Aorta (tissue), 5 donors: ENCODE measurements at regions not wholly inside any gene's neighbourhood (a gene's known extent, or its start where the extent isn't known, plus 50 kb on each side); places are given as distances from the start of the nearest gene placed in this dataset.
"Not testable (repeated sequence)": the region's sequence is repeated elsewhere in the genome, so short reads cannot be mapped to it uniquely, and the experiment has no call there.

ENCODE experiments used
- ATAC-seq: fragments of 200-7000 bp; cut with Tn5 transposase; one replicate; pipeline ENCODE4 v1.9.1; 2022; ENCODE audit warnings: moderate library complexity; ENCODE audit not compliant: low FRiP score
- DNase-seq, 2 donors: peaks; one replicate each; pipeline ENCODE4 v3.0.0-alpha.2; 2020
- H3K27ac ChIP-seq, 2 donors: one replicate each; pipeline ENCODE4 v1.5.1; 2013; ENCODE audit warnings: low read length in 2 of 2, mild to moderate bottlenecking in 2 of 2, moderate library complexity in 2 of 2, control low read depth in 1 of 2, inconsistent platforms in 1 of 2, low read depth in 1 of 2
- H3K27me3 ChIP-seq, 2 donors: one replicate each; pipeline ENCODE4 v1.6.1; 2013; ENCODE audit warnings: control low read depth in 1 of 2, low read length in 1 of 2, mild to moderate bottlenecking in 1 of 2, moderate library complexity in 1 of 2; ENCODE audit not compliant: insufficient read depth in 2 of 2, control insufficient read depth in 1 of 2
- H3K36me3 ChIP-seq, 2 donors: one replicate each; pipeline ENCODE4 v1.6.1; 2013; ENCODE audit warnings: control low read depth in 1 of 2, low read length in 1 of 2, mild to moderate bottlenecking in 1 of 2; ENCODE audit not compliant: insufficient read depth in 2 of 2, control insufficient read depth in 1 of 2
- H3K4me1 ChIP-seq, 2 donors: one replicate each; pipeline ENCODE4 v1.6.1; 2013; ENCODE audit warnings: low read length in 2 of 2, control low read depth in 1 of 2, mild to moderate bottlenecking in 1 of 2, moderate library complexity in 1 of 2; ENCODE audit not compliant: insufficient read depth in 2 of 2, control insufficient read depth in 1 of 2
- H3K4me3 ChIP-seq, 2 donors: one replicate each; pipeline ENCODE4 v1.5.1; 2013; ENCODE audit warnings: low read length in 2 of 2, control low read depth in 1 of 2, mild to moderate bottlenecking in 1 of 2
- H3K9me3 ChIP-seq: one replicate; pipeline ENCODE4 v1.6.1; 2013; ENCODE audit warnings: mild to moderate bottlenecking, low read length; ENCODE audit not compliant: control insufficient read depth
- WGBS, 2 donors: extraction: QIAGEN DNeasy Blood & Tissue Kit; methylation state at CpG; one replicate each; pipeline ENCODE4 v1.1.7; 2013; 5-methylcytosine and 5-hydroxymethylcytosine counted together
- intact Hi-C, 2 donors: fragments of 100-400 bp; cut with DNase I; formaldehyde crosslinking; loops; one replicate each; pipeline versions ENCODE4 v1.14.2 to v1.15.0; 2022
- donor health status: healthy with polysubstance abuse.
- donor health status: Bipolar disorder and iron deficiency.
- donor health status: DM: no; HTN: no; CAD: no.
- donor health status: DM: no; HTN: no; CAD: no.
- donor health status: DM: yes; HTN: yes; CAD: no.

DNA sequence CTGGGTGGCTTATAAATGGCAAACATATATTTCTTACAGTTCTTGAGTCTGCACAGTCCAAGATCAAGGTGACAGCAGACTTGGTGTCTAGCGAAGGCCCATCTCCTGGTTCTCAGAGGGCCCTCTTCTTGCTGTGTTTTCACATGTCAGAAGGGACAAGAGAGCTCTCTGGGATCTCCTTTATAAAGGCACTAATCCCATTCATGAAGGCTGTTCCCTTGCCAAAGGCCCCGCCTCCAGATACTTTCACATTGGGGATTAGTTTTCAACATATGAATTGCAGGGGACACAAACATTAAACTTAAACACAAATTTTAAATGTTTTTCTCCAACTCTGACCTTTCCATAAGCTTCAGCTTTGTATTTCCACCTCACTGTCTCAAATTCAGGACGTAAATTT is 1135.0 kb upstream of the TENM3 start:
- Histone ChIP-seq H3K4me1 (no peaks in the 10 kb centered on the region), H3K36me3 (no peaks in the 10 kb centered on the region), H3K27ac (no peak overlapping the region), H3K4me3 (no peak overlapping the region), H3K9me3 (peaks cover 2% of the 10 kb centered on the region), H3K27me3 (no peaks in the 10 kb centered on the region)
- DNase-seq (no peak), ATAC-seq (no peak)
- intact Hi-C loops = no loop called here
- WGBS, 2 donors = 75 to 80% methylated on average over 3 of the region's 3 CpGs

DNA sequence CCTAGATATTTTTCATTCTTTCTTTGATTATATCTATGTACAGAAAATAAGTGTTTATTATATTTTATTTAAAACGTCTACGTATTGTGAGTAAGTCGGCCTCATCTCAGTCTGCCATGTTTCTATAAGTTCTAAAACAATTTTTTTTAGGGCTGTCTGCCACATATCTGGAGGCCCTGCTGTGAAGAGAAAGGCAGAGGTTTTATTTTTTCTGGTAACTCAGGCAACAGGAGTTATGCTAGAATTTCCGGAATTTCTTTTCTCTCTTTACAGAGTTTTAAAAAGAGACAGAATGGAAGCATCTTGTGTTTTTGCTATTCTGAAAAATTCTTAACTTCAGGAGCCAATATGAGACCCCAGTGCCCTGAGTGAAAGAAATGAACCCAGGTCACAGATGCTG is 1124.0 kb upstream of the TENM3 start:
- ATAC-seq (no peak), DNase-seq (no peak)
- intact Hi-C loops = no loop called here
- 30 to 45% methylated on average over 4 of the region's 4 CpGs for WGBS, 2 donors
- H3K27me3 ChIP-seq = no peaks in the 10 kb centered on the region
- no peaks in the 10 kb centered on the region for H3K9me3 ChIP-seq
- no peaks in the 10 kb centered on the region for H3K4me1 ChIP-seq
- H3K27ac ChIP-seq = no peak overlapping the region
- H3K36me3 ChIP-seq = no peaks in the 10 kb centered on the region
- H3K4me3 ChIP-seq = no peak overlapping the region

DNA sequence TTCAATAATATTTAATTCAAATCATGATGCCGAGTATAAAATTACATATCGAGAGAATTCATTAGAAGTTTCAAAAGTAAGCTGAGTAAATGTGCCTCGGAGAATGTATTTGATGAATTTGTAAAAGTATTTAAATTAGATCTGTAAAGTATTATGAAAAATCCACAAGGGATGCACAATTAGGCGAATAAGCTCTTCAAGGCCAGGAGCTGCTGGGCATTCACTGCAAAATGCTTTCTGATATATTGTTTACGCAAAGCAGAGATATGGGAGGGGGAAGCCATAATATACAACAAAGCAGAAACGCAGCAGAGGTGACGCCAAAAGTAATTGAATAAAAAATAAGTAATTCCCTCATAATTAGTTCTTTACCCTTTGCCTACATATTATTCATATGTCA is 1121.5 kb upstream of the TENM3 start:
- H3K27me3 ChIP-seq = no peaks in the 10 kb centered on the region
- no peak overlapping the region for H3K4me3 ChIP-seq
- WGBS, 2 donors = 81 to 89% methylated on average over 7 of the region's 7 CpGs
- no peak for ATAC-seq
- DNase-seq = no peak
- no peak overlapping the region for H3K27ac ChIP-seq
- H3K9me3 ChIP-seq = no peaks in the 10 kb centered on the region
- no peaks in the 10 kb centered on the region for H3K4me1 ChIP-seq
- no peaks in the 10 kb centered on the region for H3K36me3 ChIP-seq
- intact Hi-C loops = no loop called here

DNA sequence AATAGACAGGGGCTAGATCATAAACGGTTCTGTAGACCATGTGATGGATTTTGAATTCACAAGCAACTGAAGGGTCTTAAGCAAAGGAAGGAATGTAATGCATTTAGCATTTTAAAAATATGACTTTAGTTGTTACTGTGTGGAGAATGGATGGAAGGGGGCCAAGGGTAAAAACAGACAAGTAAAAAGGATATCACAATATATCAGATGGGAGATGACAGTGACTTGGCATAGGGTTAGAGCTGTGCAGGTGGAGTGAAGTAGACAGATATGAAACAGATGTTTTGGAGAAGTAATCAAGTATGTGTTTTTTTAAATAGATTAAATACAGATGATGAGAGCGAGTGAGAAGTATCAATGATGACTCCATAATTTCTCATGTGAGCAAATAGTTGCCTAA is 1116.0 kb upstream of the TENM3 start:
- Histone ChIP-seq H3K27me3 (no peaks in the 10 kb centered on the region), H3K9me3 (peaks cover 5% of the 10 kb centered on the region), H3K4me1 (no peaks in the 10 kb centered on the region), H3K27ac (no peak overlapping the region), H3K36me3 (no peaks in the 10 kb centered on the region), H3K4me3 (no peak overlapping the region)
- ATAC-seq (no peak), DNase-seq (no peak)
- intact Hi-C loops = no loop called here
- 50 to 55% methylated on average over 2 of the region's 2 CpGs for WGBS, 2 donors

DNA sequence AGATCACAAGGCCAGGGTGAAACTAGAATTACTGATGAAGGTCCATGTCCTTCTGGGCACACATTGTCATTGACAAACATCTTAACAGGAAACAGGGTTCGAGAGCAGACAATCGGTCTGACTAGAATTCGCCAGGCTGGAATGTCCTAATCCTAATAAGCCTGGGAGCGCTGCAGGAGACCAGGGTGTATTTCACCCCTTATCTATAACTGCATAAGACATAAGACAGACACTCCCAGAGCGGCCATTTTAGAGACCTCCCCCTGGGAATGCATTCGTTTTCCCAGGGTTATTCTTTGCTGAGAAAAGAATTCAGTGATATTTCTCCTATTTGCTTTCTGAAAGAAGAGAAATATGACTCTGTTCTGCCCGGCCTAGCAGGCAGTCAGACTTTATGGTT is 1112.9 kb upstream of the TENM3 start:
- intact Hi-C loops, ATAC-seq: not testable (repeated sequence)

DNA sequence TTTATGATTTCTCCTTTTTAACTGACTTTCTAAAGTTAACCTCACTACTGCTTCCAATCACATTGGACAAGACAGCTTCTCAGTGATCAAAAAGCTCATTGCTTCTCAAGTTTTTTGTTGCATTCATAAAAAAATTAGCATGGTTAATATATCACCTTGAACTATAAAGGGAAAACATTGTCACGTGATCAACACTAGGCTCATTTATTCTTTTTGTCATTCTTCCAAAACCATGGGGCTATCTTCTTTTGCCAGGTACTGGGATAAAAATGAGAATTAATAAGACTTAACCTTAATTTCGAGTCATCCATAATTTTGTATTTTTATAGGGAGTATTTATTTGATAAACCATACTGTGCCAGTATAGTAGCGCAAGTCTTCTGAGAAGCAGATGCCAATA is 1105.9 kb upstream of the TENM3 start:
- DNase-seq (no peak), ATAC-seq (no peak)
- no peaks in the 10 kb centered on the region for H3K27me3 ChIP-seq
- intact Hi-C loops = no loop called here
- H3K36me3 ChIP-seq = no peaks in the 10 kb centered on the region
- no peak overlapping the region for H3K27ac ChIP-seq
- 86% methylated on average over 3 of the region's 3 CpGs for WGBS, 2 donors
- H3K4me1 ChIP-seq = no peaks in the 10 kb centered on the region
- H3K9me3 ChIP-seq = peaks cover 2% of the 10 kb centered on the region
- H3K4me3 ChIP-seq = no peak overlapping the region

More for the DNA sequence above, 1112.9 kb upstream of the TENM3 start:
- WGBS, 2 donors = 61 to 67% methylated on average over 7 of the region's 7 CpGs
- not testable (repeated sequence) for H3K4me1 ChIP-seq, H3K27me3 ChIP-seq, H3K4me3 ChIP-seq, H3K27ac ChIP-seq, H3K9me3 ChIP-seq, H3K36me3 ChIP-seq, DNase-seq

DNA sequence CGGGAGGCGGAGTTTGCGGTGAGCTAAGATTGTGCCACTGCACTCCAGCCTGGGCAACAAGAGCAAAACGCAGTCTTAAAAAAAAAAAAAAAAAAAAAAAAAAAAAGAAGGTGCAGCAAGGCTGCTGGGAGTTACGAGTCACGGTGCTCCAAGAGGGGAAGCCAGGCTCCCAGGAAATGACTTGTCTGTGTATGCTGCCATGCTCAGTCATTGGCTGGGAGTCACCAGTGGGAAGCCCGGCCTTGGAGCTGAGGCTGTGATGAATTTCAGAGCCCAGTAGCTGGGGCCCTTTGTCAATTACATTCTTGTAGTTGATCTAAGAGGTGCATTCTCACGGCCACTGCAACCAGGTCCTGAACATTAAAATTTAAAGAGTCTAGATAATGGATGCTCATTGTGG is 1105.1 kb upstream of the TENM3 start:
- 91 to 92% methylated on average over 8 of the region's 8 CpGs for WGBS, 2 donors
- Histone ChIP-seq H3K4me1 (no peaks in the 10 kb centered on the region), H3K9me3 (peaks cover 4% of the 10 kb centered on the region), H3K27ac (no peak overlapping the region), H3K27me3 (no peaks in the 10 kb centered on the region), H3K4me3 (no peak overlapping the region), H3K36me3 (no peaks in the 10 kb centered on the region)
- intact Hi-C loops = no loop called here
- ATAC-seq (no peak), DNase-seq (no peak)

DNA sequence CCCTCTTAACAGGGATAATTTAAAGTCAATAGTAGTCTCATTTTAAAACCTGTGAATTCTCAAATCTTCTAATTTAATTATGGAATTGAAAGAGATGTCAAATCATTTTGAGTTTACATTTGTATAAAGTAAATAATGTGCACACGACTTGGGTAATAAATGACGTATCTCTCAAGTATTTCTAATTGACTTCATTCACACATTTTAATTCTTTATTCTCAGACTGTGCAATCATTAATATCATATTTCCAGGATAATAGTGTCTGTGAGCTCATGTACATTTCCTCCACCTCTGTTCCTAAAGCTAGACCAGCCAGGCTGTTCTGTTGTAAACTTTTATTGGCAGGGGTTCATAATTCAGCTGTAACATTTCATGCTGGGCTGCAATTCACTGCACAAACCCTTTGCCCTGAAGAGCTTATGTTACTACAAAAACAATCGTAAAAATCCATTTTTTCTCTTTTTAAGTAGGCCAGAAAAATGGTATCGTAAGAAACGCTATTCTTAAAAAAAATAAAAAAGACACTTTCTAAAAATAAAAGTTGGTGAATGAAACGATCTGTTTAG is 1103.1 kb upstream of the TENM3 start:
- Histone ChIP-seq H3K36me3 (no peaks in the 10 kb centered on the region), H3K9me3 (peaks cover 1% of the 10 kb centered on the region), H3K4me3 (no peak overlapping the region), H3K27ac (no peak overlapping the region), H3K4me1 (no peaks in the 10 kb centered on the region), H3K27me3 (no peaks in the 10 kb centered on the region)
- DNase-seq = no peak
- intact Hi-C loops = loop anchor here in 1 of 2 donors (10.0 kb wide), 1 partner anchor 385 kb away; no protein-coding TSS in a partner anchor
- no peak for ATAC-seq
- 10 to 21% methylated on average over 6 of the region's 6 CpGs for whole genome bisulfite sequencing, 2 donors

DNA sequence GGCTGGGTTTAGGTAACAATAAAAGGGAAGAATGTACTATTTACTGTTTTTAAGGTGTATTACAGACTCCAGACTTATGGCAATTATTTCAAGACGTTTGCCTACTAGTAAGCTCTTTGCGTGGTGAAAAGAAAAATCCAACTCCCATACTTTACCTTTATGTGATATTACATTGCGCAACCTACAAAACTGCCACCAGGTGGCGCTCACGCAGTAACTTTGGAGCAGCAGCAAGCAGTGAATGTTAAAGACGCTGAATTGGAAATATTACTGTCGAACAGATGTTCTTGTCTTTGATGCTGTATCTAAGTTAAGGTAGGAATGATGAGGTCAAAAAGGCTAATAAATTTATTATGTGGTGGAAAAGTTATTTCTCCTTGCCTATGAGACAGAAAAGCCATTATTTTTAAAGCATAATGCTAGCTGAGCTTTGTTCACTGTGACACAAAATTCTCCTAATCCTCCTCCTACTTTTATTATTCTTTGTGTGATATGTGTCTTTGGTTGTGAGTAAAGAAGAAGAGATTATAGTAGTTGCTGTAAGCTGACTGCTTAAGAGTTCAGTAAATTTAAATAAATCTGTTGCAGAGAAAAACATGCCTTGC is 1099.8 kb upstream of the TENM3 start:
- Histone ChIP-seq H3K36me3 (no peaks in the 10 kb centered on the region), H3K9me3 (peaks cover 1% of the 10 kb centered on the region), H3K4me1 (no peaks in the 10 kb centered on the region), H3K4me3 (no peak overlapping the region), H3K27ac (no peak overlapping the region), H3K27me3 (no peaks in the 10 kb centered on the region)
- 3% methylated on average over 7 of the region's 7 CpGs for WGBS, 2 donors
- ATAC-seq (peak; percentile 67), DNase-seq (peak; percentile 73 to 89)
- intact Hi-C loops = loop anchor here in 1 of 2 donors (10.0 kb wide), 1 partner anchor 381 kb away; no protein-coding TSS in a partner anchor
